Lower leg skin (tissue), 4 donors: ENCODE measurements at regions not wholly inside any gene's neighbourhood (a gene's known extent, or its start where the extent isn't known, plus 50 kb on each side); places are given as distances from the start of the nearest gene placed in this dataset.

ENCODE experiments used
- DNase-seq, 2 donors: peaks; one replicate each; pipeline ENCODE4 v3.0.0-alpha.2; 2019; ENCODE audit warnings: low spot score in 2 of 2
- H3K4me3 ChIP-seq: fragments of 200-600 bp; sonication (generic); 2 replicates; pipeline ENCODE4 v1.5.1; 2017; ENCODE audit warnings: mild to moderate bottlenecking, low read depth; ENCODE audit not compliant: poor library complexity, severe bottlenecking
- POLR2A ChIP-seq, 2 donors: fragments of 450-650 bp; IDR thresholded peaks; one replicate each; pipeline ENCODE4 v1.6.1; 2016 to 2017; ENCODE audit warnings: antibody characterized with exemption in 2 of 2, mild to moderate bottlenecking in 1 of 2, moderate library complexity in 1 of 2
- WGBS, 2 donors: methylation state at CpG; one replicate each; pipeline ENCODE4 v1.1.5; 2018; 5-methylcytosine and 5-hydroxymethylcytosine counted together
- intact Hi-C: fragments of 100-400 bp; cut with DNase I; formaldehyde crosslinking; loops from one replicate; pipeline ENCODE4 v1.15.0; 2023; ENCODE audit warnings: low total_unique reads
- TF ChIP-seq, protein P1 (sequence below), 3 donors: fragments of 450-650 bp; IDR thresholded peaks; one replicate each; pipeline ENCODE4 v1.5.1; 2016; ENCODE audit warnings: antibody characterized with exemption in 3 of 3, mild to moderate bottlenecking in 3 of 3, moderate library complexity in 2 of 3

GRCh38 chr2:161052214-161052613, 108.0 kb upstream of the TANK start:
- intact Hi-C loops = no loop called here
- DNase-seq = no peak
- 90 to 91% methylated on average over 1 of the region's 1 CpG for WGBS, 2 donors
- TF ChIP-seq, protein P1, sequence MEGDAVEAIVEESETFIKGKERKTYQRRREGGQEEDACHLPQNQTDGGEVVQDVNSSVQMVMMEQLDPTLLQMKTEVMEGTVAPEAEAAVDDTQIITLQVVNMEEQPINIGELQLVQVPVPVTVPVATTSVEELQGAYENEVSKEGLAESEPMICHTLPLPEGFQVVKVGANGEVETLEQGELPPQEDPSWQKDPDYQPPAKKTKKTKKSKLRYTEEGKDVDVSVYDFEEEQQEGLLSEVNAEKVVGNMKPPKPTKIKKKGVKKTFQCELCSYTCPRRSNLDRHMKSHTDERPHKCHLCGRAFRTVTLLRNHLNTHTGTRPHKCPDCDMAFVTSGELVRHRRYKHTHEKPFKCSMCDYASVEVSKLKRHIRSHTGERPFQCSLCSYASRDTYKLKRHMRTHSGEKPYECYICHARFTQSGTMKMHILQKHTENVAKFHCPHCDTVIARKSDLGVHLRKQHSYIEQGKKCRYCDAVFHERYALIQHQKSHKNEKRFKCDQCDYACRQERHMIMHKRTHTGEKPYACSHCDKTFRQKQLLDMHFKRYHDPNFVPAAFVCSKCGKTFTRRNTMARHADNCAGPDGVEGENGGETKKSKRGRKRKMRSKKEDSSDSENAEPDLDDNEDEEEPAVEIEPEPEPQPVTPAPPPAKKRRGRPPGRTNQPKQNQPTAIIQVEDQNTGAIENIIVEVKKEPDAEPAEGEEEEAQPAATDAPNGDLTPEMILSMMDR (IDR thresholded peaks at IDR 0.05) = no peak
- no peak for TF ChIP-seq POLR2A (IDR thresholded peaks at IDR 0.05)
- H3K4me3 ChIP-seq = no peak overlapping the region

- TF ChIP-seq POLR2A (IDR thresholded peaks at IDR 0.05) = no peak
- intact Hi-C loops = no loop called here
- DNase-seq = no peak
- no peak overlapping the region for H3K4me3 ChIP-seq
Measured at GRCh38 chr2:161055289-161055688, 104.9 kb upstream of the TANK start.

GRCh38 chr2:161059388-161059787, 100.8 kb upstream of the TANK start:
- no peak for DNase-seq
- intact Hi-C loops = no loop called here
- 75 to 79% methylated on average over 1 of the region's 1 CpG for WGBS, 2 donors
- TF ChIP-seq POLR2A (IDR thresholded peaks at IDR 0.05) = no peak
- TF ChIP-seq, protein P1 (IDR thresholded peaks at IDR 0.05) = no peak
- H3K4me3 ChIP-seq = no peak overlapping the region

- no peak for TF ChIP-seq POLR2A (IDR thresholded peaks at IDR 0.05)
- TF ChIP-seq, protein P1 (IDR thresholded peaks at IDR 0.05) = no peak
- DNase-seq = no peak
- 90 to 92% methylated on average over 4 of the region's 4 CpGs for WGBS, 2 donors
- intact Hi-C loops = no loop called here
- H3K4me3 ChIP-seq = no peak overlapping the region
Measured at GRCh38 chr2:161061786-161062185, 98.4 kb upstream of the TANK start.

DNA sequence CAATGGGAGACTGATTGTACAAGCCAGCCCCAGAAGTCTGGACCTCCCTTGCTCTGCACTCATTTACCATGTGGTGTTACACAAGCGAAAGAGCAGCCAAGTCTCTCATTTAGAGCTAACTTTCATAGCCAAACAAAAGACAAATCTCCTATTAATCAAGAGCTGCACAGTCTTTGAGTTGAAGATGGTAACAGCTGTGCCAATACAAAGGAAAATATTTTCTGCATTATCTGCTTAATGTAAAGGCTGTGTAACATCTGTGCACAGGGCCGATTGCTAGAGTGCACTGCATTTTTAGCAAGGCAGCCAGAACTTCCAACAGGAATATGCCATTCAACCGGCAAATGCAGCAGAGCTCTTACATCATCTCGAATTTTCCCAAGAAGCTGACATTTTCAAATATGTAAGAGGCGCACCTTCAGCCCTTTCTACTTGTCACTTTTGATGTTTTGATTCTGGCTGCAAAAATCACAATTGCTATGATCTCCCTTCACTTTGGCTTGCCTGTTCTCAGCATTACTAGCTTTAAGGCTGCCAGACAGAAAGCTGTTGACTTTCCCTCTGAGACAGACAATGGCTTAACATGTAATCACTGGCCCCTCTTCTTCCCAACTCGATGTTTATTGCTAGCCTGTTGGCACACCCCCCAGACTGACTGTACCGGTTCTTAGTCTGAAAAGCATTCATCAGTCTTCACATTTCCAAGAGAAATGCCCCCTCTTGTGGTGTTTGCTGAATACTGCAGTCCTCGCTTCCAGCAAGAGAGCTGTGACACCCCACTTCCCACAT, 96.9 kb upstream of the TANK start:
- no peak for TF ChIP-seq POLR2A (IDR thresholded peaks at IDR 0.05)
- TF ChIP-seq, protein P1 (IDR thresholded peaks at IDR 0.05) = peak in 1 of 3 donors; percentile 88
- no peak overlapping the region for H3K4me3 ChIP-seq
- WGBS, 2 donors = 15 to 16% methylated on average over 8 of the region's 8 CpGs
- intact Hi-C loops = no loop called here
- DNase-seq = peak; percentile 89 to 93

DNA sequence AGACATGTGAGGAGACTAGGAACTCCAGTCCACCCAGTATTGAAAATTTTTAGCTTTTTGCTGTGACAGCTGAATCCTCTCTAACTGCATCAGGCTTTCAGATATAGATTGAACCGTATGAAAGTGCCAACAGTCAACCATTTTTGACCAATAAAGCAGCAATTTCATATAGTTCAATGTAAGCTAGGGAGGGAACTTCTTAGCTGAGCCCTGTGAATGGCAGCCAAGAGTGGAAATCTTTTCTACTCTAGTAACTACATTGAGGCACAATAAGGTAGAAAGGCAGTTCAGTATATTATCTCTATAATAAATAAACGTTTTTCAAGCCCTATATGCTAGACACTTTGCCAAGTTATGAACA, 96.3 kb upstream of the TANK start:
- no peak for DNase-seq
- no peak overlapping the region for H3K4me3 ChIP-seq
- TF ChIP-seq POLR2A (IDR thresholded peaks at IDR 0.05) = no peak
- TF ChIP-seq, protein P1 (IDR thresholded peaks at IDR 0.05) = no peak
- intact Hi-C loops = no loop called here
- 8 to 25% methylated on average over 2 of the region's 2 CpGs for WGBS, 2 donors
